PFSK-1 (cell line): ENCODE measurements at regions not wholly inside any gene's neighbourhood (a gene's known extent, or its start where the extent isn't known, plus 50 kb on each side); places are given as distances from the start of the nearest gene placed in this dataset.

Source experiments
- FOXP2 ChIP-seq: optimal IDR thresholded peaks from 2 replicates; pipeline ENCODE3; 2011; ENCODE audit warnings: borderline replicate concordance, control low read depth, inconsistent platforms; ENCODE audit not compliant: insufficient read depth; ENCODE audit errors: extremely low read length, extremely low read depth
- POLR2AphosphoS5 ChIP-seq: IDR thresholded peaks from 2 replicates; pipeline ENCODE4 v1.6.1; 2012; ENCODE audit warnings: low read depth, mild to moderate bottlenecking, control low read depth, low read length, moderate library complexity
- SIN3A ChIP-seq: IDR thresholded peaks from 2 replicates; pipeline ENCODE4 v1.6.1; 2012; ENCODE audit warnings: mild to moderate bottlenecking, low read length, moderate library complexity, borderline replicate concordance; ENCODE audit not compliant: insufficient read depth
- TAF1 ChIP-seq: IDR thresholded peaks from 2 replicates; pipeline ENCODE4 v1.6.1; 2012; ENCODE audit warnings: low read length, control low read depth, borderline replicate concordance; ENCODE audit not compliant: insufficient read depth
- TF ChIP-seq, protein P1 (sequence below), 2 experiments: IDR thresholded peaks; 2 replicates each; pipeline versions ENCODE4 v1.6.1 to v1.8.0; 2011 to 2012; ENCODE audit warnings: low read depth in 2 of 2, low read length in 2 of 2, control low read depth in 1 of 2, inconsistent platforms in 1 of 2, mild to moderate bottlenecking in 1 of 2, moderate library complexity in 1 of 2; ENCODE audit not compliant: insufficient read depth in 1 of 2

DNA sequence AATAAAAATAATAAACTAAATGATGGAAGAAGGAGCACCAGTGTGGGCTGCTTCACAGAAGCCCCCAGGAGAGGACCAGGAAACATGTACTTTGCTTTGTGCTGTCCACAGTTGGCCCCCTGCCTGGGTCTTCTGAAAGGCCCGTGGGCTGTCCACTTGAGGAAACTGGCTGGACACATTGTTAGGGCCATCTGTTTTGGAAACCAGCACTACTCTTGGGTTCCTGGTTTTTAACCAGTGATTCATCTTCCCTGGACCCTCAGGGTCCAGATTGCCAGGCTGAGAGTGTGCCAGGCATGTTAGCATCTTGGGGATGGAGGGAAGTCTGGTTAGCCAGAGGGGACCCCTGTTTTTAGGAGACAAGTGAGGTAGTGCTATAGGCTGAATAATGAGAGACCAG, 297.2 kb upstream of the C2CD4B start:
- no peak for TF ChIP-seq FOXP2
- TF ChIP-seq TAF1: no peak
- TF ChIP-seq, protein P1, sequence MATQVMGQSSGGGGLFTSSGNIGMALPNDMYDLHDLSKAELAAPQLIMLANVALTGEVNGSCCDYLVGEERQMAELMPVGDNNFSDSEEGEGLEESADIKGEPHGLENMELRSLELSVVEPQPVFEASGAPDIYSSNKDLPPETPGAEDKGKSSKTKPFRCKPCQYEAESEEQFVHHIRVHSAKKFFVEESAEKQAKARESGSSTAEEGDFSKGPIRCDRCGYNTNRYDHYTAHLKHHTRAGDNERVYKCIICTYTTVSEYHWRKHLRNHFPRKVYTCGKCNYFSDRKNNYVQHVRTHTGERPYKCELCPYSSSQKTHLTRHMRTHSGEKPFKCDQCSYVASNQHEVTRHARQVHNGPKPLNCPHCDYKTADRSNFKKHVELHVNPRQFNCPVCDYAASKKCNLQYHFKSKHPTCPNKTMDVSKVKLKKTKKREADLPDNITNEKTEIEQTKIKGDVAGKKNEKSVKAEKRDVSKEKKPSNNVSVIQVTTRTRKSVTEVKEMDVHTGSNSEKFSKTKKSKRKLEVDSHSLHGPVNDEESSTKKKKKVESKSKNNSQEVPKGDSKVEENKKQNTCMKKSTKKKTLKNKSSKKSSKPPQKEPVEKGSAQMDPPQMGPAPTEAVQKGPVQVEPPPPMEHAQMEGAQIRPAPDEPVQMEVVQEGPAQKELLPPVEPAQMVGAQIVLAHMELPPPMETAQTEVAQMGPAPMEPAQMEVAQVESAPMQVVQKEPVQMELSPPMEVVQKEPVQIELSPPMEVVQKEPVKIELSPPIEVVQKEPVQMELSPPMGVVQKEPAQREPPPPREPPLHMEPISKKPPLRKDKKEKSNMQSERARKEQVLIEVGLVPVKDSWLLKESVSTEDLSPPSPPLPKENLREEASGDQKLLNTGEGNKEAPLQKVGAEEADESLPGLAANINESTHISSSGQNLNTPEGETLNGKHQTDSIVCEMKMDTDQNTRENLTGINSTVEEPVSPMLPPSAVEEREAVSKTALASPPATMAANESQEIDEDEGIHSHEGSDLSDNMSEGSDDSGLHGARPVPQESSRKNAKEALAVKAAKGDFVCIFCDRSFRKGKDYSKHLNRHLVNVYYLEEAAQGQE (IDR thresholded peaks at IDR 0.05; ENCODE audit: insufficient read depth in 1 of 2, low read depth in 2 of 2, low read length in 2 of 2): no peak
- no peak for TF ChIP-seq POLR2AphosphoS5
- TF ChIP-seq SIN3A: no peak

DNA sequence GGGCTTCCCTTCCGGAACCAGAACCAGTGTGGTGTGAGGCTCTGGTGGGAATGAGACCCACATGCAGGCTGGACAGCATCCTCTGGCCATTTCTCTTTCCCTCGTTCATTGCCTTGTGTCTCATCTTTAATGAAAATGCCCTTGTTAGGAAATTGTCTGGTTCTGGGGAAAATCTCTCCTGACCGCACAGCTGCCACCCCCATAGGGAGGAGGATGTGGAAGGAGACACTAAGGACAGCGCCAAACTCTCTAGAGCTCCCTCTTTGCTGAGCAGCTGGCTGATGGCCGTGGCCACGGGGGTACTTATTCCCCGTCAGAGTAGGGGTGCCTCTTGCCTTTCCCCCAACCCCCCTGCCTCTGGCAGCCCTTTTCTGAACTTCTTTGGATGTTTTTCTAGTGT, 297.6 kb upstream of the C2CD4B start:
- TF ChIP-seq POLR2AphosphoS5 (no peak), TAF1 (no peak), SIN3A (no peak), FOXP2 (no peak)
- TF ChIP-seq, protein P1 (IDR thresholded peaks at IDR 0.05; ENCODE audit: insufficient read depth in 1 of 2, low read depth in 2 of 2, low read length in 2 of 2): no peak

DNA sequence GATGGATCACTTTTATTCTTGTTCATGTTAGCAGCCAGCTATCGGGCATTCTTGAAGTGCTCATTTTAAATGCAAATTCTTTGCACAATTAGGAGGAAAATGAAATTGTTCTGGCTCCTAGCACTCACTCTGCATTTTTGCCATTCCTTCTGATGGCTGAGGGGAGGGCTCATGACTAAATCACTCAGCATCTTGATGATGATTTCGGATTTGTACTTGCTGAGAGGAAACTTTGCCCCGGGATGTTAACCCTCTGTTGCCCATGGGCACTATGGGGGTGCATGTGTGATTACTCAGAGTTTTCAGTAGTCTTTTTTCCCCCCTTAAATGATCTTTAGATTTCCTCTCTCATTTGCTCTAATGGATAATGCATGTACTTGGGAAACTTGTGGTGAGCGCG, 299.6 kb upstream of the C2CD4B start:
- no peak for TF ChIP-seq SIN3A
- TF ChIP-seq, protein P1 (IDR thresholded peaks at IDR 0.05; ENCODE audit: insufficient read depth in 1 of 2, low read depth in 2 of 2, low read length in 2 of 2): no peak
- no peak for TF ChIP-seq POLR2AphosphoS5
- no peak for TF ChIP-seq TAF1
- TF ChIP-seq FOXP2: no peak

DNA sequence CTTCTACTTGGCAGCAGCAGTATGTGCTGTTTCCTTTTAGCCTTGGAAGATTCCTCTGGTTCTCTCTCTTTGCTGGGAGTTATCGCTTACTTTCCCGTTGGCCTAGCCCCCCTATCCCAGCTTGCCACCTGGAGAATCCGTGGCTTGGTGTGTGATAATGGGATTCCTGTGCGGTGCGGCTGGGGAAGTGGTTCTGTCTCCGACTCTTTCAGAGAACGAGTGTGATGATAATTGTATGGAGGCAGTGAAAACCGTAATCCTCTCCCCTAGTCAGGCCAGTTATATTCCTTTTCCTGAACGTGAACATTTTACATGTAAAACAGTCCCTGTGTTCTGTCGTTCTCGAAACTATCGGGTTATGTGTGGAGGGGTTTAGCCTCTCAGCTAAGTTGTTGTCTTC, 300.1 kb upstream of the C2CD4B start:
- TF ChIP-seq TAF1 (no peak), POLR2AphosphoS5 (no peak), FOXP2 (no peak), SIN3A (no peak)

DNA sequence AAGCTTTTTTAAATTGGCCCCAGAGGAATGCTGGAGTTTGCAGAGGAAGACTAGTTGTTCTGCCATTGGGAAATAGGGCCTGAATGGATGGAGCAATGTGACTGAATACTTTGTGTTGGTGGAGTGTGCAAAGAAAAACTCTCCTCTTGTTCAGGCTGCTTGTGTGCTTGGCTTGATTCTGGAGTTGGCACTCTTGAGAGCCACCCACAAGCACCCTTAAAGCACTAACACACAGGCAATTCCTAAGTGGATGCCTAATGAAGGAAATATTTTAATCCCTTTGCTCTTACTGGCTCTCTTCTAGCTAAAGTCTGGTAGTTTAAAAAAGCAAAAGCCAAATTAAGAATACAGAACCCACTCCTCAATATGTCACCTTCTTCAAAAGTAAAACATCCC, 304.4 kb upstream of the C2CD4B start:
- no peak for TF ChIP-seq TAF1
- no peak for TF ChIP-seq SIN3A
- TF ChIP-seq, protein P1 (IDR thresholded peaks at IDR 0.05; ENCODE audit: insufficient read depth in 1 of 2, low read depth in 2 of 2, low read length in 2 of 2): no peak
- TF ChIP-seq FOXP2: no peak
- no peak for TF ChIP-seq POLR2AphosphoS5
